Dedifferentiated amniotic fluid mesenchymal stem cell (primary cell): ENCODE measurements at regions not wholly inside any gene's neighbourhood (a gene's known extent, or its start where the extent isn't known, plus 50 kb on each side); places are given as distances from the start of the nearest gene placed in this dataset.

Experiments used
- DNase-seq: peaks from one replicate; pipeline ENCODE4 v3.0.0-alpha.2; 2016; ENCODE audit errors: extremely low spot score

GRCh38 chr16:79833559-79833958 is 233.0 kb upstream of the MAF start:
- DNase-seq: no peak

GRCh38 chr16:79826732-79827475 is 226.4 kb upstream of the MAF start:
- DNase-seq: no peak

GRCh38 chr16:79825002-79825401 is 224.5 kb upstream of the MAF start:
- DNase-seq: no peak

- no peak for DNase-seq
These were observed 223.1 kb upstream of the MAF start for GRCh38 chr16:79823639-79824038.

DNA sequence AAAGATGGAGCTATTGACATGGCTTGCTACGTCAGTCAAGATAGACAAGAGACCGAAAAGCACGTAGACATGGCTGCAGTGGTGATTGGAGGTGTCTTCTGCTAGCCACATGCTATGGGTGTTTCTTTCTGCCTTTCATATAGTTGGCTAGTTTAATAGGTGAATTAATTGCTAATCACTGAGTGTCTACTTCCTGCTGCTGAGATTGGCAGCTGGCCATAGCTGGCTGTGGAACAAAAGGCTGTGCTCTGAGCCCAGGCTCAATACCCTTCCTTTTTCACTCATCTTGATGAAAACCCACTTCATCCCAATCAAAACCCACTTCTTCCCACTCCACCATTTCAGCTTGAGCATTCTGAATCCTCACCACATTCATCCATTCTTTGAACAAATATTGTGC is 221.4 kb upstream of the MAF start:
- no peak for DNase-seq

- no peak for DNase-seq
These were observed 215.6 kb upstream of the MAF start for GRCh38 chr16:79816081-79816497.

GRCh38 chr16:79815049-79815448 is 214.5 kb upstream of the MAF start:
- DNase-seq: no peak

- no peak for DNase-seq
These were observed 213.6 kb upstream of the MAF start for GRCh38 chr16:79814124-79814523.

DNA sequence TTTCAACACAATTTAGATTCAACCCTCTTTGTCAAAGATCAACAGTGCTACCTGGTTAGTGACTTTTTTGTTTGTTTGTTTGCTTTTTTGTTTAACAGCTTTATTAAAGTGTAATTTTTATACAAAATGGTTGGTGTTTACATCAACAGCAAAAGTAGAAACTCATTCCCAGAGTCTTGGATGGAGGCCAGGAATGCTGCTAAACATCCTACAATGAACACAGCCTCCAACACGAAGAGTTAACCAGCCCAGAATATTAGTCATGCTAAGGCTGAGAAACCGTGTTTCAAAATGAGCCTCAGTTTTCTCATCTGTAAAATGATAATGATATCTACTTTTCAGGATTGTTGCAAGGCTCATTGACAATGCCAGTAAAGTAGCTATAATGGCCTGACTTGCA is 211.0 kb upstream of the MAF start:
- no peak for DNase-seq

DNA sequence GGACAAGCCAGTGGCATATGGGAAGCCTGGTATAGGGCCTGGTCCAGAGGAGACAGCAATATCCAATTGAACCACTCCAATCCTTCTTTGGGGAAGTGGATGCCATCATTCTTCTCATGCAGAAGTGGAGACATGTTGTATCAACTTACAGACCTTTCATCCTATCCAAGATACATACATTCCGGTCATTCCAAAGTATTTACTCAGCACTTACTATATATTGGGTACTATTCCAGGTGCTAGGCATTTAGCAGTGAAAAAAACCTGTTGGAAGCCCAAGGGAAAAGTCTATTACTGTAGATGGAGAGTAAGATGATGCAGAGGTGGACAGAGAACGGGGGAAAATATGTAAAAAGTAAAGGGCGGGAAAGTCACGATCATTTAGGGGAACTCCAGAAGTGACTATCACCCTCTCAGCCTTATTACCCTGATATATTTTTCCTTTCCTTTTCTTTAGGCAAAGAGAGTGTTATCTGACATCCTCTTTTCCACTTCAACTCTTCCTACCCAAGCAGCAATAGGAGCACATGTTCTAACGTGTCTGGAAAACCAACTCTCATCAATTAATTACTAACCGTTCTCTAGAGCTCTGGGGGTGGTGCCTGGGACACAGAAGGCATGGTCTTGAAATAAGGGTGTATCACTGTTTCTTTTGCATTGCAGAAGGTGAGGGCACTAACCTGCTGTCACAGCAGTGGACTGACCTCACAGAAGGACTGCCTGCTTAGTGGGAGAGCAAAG is 210.1 kb upstream of the MAF start:
- DNase-seq: no peak

GRCh38 chr16:79809376-79809775 is 208.8 kb upstream of the MAF start:
- DNase-seq: no peak

DNA sequence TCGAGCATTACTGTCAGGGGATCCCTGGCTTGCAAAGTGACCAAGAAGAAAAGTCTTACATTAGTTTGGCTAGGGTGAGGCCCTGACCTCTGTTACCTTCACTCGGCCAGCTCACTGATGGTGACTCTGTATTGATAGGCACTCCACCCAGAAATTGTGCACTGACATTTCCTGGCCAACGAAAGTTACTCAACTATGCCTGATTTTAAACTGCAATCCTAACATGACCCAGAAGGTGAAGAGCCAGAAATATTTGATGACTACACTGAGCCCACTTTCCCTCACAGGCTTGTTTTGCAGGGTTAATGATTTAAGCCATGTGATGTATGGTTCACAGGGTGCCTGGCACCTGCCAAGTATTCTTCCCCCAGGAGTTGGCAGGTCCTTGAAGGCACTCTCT is 208.2 kb upstream of the MAF start:
- DNase-seq: no peak

- DNase-seq: no peak
These were observed 206.2 kb upstream of the MAF start for GRCh38 chr16:79806757-79807156.

GRCh38 chr16:79805621-79806020 is 205.1 kb upstream of the MAF start:
- no peak for DNase-seq

GRCh38 chr16:79801646-79802045 is 201.1 kb upstream of the MAF start:
- DNase-seq: no peak

- no peak for DNase-seq
These were observed 199.6 kb upstream of the MAF start for GRCh38 chr16:79800016-79800608.

GRCh38 chr16:79798416-79799053 is 198.0 kb upstream of the MAF start:
- DNase-seq: no peak

- no peak for DNase-seq
These were observed 196.9 kb upstream of the MAF start for GRCh38 chr16:79797486-79797885.

DNA sequence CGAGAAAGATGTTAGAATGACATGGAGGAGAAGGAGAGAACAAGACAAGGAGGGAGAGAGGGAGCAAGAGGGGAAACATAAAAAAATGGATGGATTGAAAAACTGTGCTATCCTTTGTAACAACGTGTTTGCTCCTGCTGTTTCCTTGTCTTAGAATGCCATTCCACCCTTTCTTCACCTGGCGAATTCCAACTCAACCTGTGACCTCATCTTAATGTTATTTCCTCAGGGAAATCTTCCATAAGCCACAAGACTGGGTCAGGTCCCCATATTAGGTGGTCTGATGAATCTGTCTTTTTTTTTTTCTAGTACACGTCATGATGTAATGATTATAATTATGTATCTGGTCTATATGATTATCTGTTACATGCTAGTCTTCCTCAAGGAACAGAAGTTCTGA is 195.0 kb upstream of the MAF start:
- no peak for DNase-seq

DNA sequence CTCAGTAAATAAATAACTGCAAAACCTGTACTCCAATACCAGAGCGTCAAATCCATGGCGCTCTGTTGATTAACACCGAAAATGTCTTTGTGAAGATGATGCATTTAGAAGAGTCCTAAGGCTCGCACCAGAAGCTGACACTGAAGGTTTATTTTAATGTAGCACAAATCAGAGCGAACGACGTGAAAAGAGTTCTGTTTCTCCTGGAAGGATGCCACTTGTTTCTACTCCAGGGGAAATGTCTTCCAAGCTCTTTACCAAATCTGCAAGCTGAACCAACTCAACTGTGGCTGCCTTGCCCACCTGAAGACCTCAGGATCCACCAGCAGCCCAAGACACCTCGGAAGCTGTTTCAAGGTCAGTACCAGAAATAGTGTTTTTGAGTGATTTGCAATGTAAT is 194.4 kb upstream of the MAF start:
- DNase-seq: no peak

DNA sequence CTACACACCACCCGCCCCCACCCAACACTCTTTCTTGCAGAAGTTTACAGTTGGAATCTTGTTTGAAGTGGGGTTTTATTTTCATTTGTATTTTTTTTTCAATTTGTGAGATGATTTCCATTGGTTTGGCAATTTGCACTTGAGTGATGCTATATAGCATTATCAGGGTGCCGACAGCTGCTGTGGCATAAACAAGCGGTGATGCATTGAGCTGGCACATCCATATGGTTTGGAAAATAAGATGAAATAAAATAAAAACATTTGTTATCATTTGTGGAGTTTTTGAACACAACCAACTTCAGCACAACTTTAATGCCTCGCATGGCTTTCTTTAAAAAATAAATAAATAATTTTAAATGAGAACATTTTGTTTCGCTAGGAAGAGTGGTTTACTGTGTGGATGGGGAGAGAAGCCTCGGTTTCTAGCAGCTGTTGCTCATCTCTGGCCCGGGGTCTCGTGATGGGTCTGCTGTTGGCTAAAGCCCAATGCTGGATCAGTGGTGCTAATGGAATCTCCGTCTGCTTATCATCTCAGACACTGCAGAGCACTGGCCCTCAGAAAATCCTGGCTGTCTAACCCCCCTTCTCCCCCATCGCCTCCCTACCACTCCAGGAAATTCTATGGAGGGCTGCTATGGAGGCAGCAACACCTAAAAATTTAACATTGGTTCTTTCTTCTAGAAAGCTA is 192.3 kb upstream of the MAF start:
- no peak for DNase-seq

GRCh38 chr16:79792076-79792475 is 191.5 kb upstream of the MAF start:
- no peak for DNase-seq
